Neural crest cell (in vitro differentiated cells): ENCODE measurements at regions not wholly inside any gene's neighbourhood (a gene's known extent, or its start where the extent isn't known, plus 50 kb on each side); places are given as distances from the start of the nearest gene placed in this dataset.
"Not testable (repeated sequence)": the region's sequence is repeated elsewhere in the genome, so short reads cannot be mapped to it uniquely, and the experiment has no call there.

Experiments used
- DNase-seq: peaks from one replicate; pipeline ENCODE4 v3.0.0; 2021; ENCODE audit warnings: low read depth, mixed read lengths, low spot score
- H3K27ac Mint-ChIP-seq: one replicate; pipeline ENCODE4 v1.8.0; 2021; ENCODE audit warnings: mild to moderate bottlenecking, mixed read lengths; ENCODE audit not compliant: unreplicated experiment
- H3K27me3 Mint-ChIP-seq: 2 replicates; pipeline ENCODE4 v1.8.0; 2021; ENCODE audit warnings: low read depth, mild to moderate bottlenecking, mixed read lengths
- H3K36me3 Mint-ChIP-seq: 2 replicates; pipeline ENCODE4 v1.8.0; 2021; ENCODE audit warnings: low read depth, mild to moderate bottlenecking, mixed read lengths
- H3K4me1 Mint-ChIP-seq: 2 replicates; pipeline ENCODE4 v1.8.0; 2021; ENCODE audit warnings: mixed read lengths
- H3K4me3 Mint-ChIP-seq: one replicate; pipeline ENCODE4 v1.8.0; 2021; ENCODE audit warnings: mild to moderate bottlenecking, mixed read lengths
- H3K9me3 Mint-ChIP-seq: 2 replicates; pipeline ENCODE4 v1.8.0; 2021; ENCODE audit warnings: mixed read lengths
- CTCF ChIP-seq: fragments of 200-600 bp; sonication (generic); conservative IDR thresholded peaks from 2 replicates; pipeline ENCODE4 v1.5.0; 2021; ENCODE audit warnings: antibody characterized with exemption, mild to moderate bottlenecking

- H3K9me3 Mint-ChIP-seq: no peaks in the 10 kb centered on the region
- H3K36me3 Mint-ChIP-seq: no peaks in the 10 kb centered on the region
- peaks cover 9% of the 10 kb centered on the region for H3K4me1 Mint-ChIP-seq
- DNase-seq: no peak
- TF ChIP-seq CTCF: no peak
- peaks cover 32% of the 10 kb centered on the region for H3K27me3 Mint-ChIP-seq
- H3K4me3 Mint-ChIP-seq: no peak overlapping the region
- no peak overlapping the region for H3K27ac Mint-ChIP-seq
Observed at GRCh38 chr7:142494021-142494420, 236.2 kb upstream of the PRSS58 start.

- no peak for DNase-seq
- Mint-ChIP-seq H3K4me1 (no peaks in the 10 kb centered on the region), H3K4me3 (no peak overlapping the region), H3K36me3 (no peaks in the 10 kb centered on the region), H3K9me3 (no peaks in the 10 kb centered on the region), H3K27ac (no peak overlapping the region), H3K27me3 (peaks cover 3% of the 10 kb centered on the region)
- TF ChIP-seq CTCF: no peak
Observed at GRCh38 chr7:142488842-142489241, 231.0 kb upstream of the PRSS58 start.

- Mint-ChIP-seq H3K27me3 (peaks cover 3% of the 10 kb centered on the region), H3K4me3 (no peak overlapping the region), H3K4me1 (no peaks in the 10 kb centered on the region), H3K36me3 (no peaks in the 10 kb centered on the region), H3K27ac (no peak overlapping the region), H3K9me3 (no peaks in the 10 kb centered on the region)
- DNase-seq: no peak
- no peak for TF ChIP-seq CTCF
Observed at GRCh38 chr7:142488036-142488633, 230.3 kb upstream of the PRSS58 start.

GRCh38 chr7:142487565-142487964 lies 229.7 kb upstream of the PRSS58 start:
- not testable (repeated sequence) for H3K27ac Mint-ChIP-seq

GRCh38 chr7:142487124-142487523 lies 229.3 kb upstream of the PRSS58 start:
- no peak for DNase-seq
- Mint-ChIP-seq H3K27ac (no peak overlapping the region), H3K4me3 (no peak overlapping the region), H3K9me3 (no peaks in the 10 kb centered on the region), H3K4me1 (no peaks in the 10 kb centered on the region), H3K27me3 (peaks cover 3% of the 10 kb centered on the region), H3K36me3 (no peaks in the 10 kb centered on the region)
- no peak for TF ChIP-seq CTCF

More at GRCh38 chr7:142487565-142487964, 229.7 kb upstream of the PRSS58 start:
- not testable (repeated sequence) for H3K9me3 Mint-ChIP-seq, H3K27me3 Mint-ChIP-seq, DNase-seq, H3K4me3 Mint-ChIP-seq, H3K36me3 Mint-ChIP-seq, H3K4me1 Mint-ChIP-seq

GRCh38 chr7:142485617-142486226 lies 227.9 kb upstream of the PRSS58 start:
- Mint-ChIP-seq H3K4me3 (no peak overlapping the region), H3K27me3 (peaks cover 3% of the 10 kb centered on the region), H3K9me3 (no peaks in the 10 kb centered on the region), H3K36me3 (no peaks in the 10 kb centered on the region), H3K27ac (no peak overlapping the region), H3K4me1 (no peaks in the 10 kb centered on the region)
- peak; percentile 53 for TF ChIP-seq CTCF
- no peak for DNase-seq
